ENCODE measurements at regions not wholly inside any gene's neighbourhood (a gene's known extent, or its start where the extent isn't known, plus 50 kb on each side); places are given as distances from the start of the nearest gene placed in this dataset.

DNA sequence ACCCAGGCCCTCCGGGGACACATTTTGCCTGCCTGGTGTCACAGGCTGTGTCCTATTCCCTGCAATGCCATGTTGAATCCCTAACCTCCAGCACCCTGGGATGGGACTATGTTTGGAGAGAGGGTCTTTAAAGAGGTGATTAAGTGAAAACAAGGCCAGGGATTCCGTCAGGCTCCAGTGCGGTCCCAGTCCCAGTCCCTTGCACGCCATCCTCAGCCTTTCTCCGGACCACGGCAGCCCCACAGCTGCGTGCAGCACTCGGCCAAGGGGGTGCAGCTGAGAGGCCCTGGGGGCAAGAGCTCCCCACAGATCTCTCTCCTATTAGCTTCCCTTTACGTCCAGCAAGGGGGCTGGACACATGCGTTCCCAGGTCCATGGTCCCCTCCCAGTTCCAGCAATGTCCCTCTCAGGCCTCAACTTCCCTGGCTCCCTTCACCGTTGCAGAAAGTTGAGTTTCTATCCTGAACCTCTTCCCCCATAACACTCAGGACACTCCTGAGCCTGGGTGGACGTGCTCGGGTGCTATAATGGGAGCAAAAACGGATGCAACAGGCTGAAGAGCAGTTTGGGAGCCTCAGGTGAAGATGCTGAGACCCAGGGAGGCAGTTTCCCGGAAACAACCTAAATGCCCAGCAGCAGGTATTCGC, 1422.7 kb downstream of the BRD1 start:
- TF ChIP-seq, protein P1, sequence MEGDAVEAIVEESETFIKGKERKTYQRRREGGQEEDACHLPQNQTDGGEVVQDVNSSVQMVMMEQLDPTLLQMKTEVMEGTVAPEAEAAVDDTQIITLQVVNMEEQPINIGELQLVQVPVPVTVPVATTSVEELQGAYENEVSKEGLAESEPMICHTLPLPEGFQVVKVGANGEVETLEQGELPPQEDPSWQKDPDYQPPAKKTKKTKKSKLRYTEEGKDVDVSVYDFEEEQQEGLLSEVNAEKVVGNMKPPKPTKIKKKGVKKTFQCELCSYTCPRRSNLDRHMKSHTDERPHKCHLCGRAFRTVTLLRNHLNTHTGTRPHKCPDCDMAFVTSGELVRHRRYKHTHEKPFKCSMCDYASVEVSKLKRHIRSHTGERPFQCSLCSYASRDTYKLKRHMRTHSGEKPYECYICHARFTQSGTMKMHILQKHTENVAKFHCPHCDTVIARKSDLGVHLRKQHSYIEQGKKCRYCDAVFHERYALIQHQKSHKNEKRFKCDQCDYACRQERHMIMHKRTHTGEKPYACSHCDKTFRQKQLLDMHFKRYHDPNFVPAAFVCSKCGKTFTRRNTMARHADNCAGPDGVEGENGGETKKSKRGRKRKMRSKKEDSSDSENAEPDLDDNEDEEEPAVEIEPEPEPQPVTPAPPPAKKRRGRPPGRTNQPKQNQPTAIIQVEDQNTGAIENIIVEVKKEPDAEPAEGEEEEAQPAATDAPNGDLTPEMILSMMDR (conservative IDR thresholded peaks at IDR 0.05; ENCODE audit: low read depth in 2 of 2), result no peak
- TF ChIP-seq, protein P2, sequence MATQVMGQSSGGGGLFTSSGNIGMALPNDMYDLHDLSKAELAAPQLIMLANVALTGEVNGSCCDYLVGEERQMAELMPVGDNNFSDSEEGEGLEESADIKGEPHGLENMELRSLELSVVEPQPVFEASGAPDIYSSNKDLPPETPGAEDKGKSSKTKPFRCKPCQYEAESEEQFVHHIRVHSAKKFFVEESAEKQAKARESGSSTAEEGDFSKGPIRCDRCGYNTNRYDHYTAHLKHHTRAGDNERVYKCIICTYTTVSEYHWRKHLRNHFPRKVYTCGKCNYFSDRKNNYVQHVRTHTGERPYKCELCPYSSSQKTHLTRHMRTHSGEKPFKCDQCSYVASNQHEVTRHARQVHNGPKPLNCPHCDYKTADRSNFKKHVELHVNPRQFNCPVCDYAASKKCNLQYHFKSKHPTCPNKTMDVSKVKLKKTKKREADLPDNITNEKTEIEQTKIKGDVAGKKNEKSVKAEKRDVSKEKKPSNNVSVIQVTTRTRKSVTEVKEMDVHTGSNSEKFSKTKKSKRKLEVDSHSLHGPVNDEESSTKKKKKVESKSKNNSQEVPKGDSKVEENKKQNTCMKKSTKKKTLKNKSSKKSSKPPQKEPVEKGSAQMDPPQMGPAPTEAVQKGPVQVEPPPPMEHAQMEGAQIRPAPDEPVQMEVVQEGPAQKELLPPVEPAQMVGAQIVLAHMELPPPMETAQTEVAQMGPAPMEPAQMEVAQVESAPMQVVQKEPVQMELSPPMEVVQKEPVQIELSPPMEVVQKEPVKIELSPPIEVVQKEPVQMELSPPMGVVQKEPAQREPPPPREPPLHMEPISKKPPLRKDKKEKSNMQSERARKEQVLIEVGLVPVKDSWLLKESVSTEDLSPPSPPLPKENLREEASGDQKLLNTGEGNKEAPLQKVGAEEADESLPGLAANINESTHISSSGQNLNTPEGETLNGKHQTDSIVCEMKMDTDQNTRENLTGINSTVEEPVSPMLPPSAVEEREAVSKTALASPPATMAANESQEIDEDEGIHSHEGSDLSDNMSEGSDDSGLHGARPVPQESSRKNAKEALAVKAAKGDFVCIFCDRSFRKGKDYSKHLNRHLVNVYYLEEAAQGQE (IDR thresholded peaks at IDR 0.05; ENCODE audit: unreplicated experiment), result no peak
- TF ChIP-seq EZH2phosphoT487 (IDR thresholded peaks at IDR 0.05; ENCODE audit: unreplicated experiment) (no peak), EZH2 (IDR thresholded peaks at IDR 0.05; ENCODE audit: low read depth, unreplicated experiment) (no peak), POLR2AphosphoS5 (IDR thresholded peaks at IDR 0.05; ENCODE audit: low read depth) (no peak), STAT1 (IDR thresholded peaks at IDR 0.05; ENCODE audit: unreplicated experiment) (no peak), CREB1 (CRISPR knock-in tag; IDR thresholded peaks at IDR 0.05; ENCODE audit: low read depth) (no peak), NANOG (IDR thresholded peaks at IDR 0.05; ENCODE audit: borderline replicate concordance) (no peak), ZNF331 (CRISPR knock-in tag; IDR thresholded peaks at IDR 0.05; ENCODE audit: low read depth) (no peak)
- TF ChIP-seq, protein P3, sequence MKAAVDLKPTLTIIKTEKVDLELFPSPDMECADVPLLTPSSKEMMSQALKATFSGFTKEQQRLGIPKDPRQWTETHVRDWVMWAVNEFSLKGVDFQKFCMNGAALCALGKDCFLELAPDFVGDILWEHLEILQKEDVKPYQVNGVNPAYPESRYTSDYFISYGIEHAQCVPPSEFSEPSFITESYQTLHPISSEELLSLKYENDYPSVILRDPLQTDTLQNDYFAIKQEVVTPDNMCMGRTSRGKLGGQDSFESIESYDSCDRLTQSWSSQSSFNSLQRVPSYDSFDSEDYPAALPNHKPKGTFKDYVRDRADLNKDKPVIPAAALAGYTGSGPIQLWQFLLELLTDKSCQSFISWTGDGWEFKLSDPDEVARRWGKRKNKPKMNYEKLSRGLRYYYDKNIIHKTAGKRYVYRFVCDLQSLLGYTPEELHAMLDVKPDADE (IDR thresholded peaks at IDR 0.05), result no peak

All from GM23338 (cell line).